HG02642 (cell line): ENCODE measurements at regions not wholly inside any gene's neighbourhood (a gene's known extent, or its start where the extent isn't known, plus 50 kb on each side); places are given as distances from the start of the nearest gene placed in this dataset.

Experiments
- ATAC-seq: cut with Tn5 transposase; IDR thresholded peaks from one replicate; pipeline ENCODE4 v1.9.1; 2021; ENCODE audit warnings: mild to moderate bottlenecking; ENCODE audit not compliant: unreplicated experiment, poor library complexity

GRCh38 chr5:8864053-8864452 lies 681.8 kb downstream of the SEMA5A start:
- ATAC-seq: no peak

GRCh38 chr5:8865266-8865665 lies 680.6 kb downstream of the SEMA5A start:
- ATAC-seq: no peak

GRCh38 chr5:8865686-8866374 lies 680.0 kb downstream of the SEMA5A start:
- no peak for ATAC-seq

DNA sequence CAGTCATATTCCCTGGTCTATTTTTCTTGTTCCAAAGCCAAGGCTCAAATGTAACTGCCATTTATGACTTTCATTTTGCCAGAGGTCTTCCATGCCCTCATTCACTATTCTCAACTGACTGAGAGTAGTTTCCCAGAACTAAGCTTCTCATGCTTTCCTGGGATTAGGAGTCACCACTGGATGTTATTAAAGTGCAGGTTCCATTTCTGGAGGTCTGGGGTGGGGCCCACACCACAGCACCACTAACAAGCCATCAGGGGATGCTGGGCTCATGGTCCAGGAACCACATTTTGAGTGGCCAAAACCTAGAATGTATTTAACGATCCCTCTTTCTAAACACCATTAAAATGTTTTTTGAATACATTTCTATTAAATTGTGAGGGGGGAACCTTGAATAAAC lies 677.6 kb downstream of the SEMA5A start:
- no peak for ATAC-seq

- no peak for ATAC-seq
Observed at GRCh38 chr5:8869932-8870331, 675.9 kb downstream of the SEMA5A start.

DNA sequence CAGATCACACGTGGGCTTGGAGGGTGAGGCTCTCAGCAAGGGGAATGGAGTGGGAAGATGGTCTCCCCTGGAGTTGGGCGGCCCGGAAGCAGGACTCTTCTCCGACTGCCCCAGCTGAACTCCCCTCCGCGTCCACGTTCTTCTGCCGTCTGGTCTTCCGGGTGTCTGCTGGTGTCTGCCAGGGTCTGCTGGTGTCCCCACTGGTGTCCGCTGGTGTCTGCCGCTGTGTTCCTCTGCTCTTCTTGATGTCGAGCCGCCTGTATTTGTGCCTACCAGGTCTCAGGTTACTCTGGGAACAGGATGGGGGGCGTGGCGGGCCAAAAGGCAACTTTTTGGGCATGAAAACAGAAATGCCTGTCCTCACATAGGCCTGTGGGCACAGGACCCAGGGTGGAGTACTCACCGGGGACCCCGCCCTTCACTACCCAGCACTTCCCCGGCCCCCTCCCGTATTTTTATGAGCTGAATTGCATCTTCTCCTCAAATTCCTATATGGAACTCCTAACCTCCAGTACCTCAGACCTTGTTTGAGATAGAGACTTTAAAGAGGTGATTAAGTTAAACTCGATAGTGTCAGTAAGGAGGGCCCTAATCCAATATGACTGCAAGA lies 675.4 kb downstream of the SEMA5A start:
- ATAC-seq: no peak

GRCh38 chr5:8870959-8871355 lies 674.9 kb downstream of the SEMA5A start:
- no peak for ATAC-seq

DNA sequence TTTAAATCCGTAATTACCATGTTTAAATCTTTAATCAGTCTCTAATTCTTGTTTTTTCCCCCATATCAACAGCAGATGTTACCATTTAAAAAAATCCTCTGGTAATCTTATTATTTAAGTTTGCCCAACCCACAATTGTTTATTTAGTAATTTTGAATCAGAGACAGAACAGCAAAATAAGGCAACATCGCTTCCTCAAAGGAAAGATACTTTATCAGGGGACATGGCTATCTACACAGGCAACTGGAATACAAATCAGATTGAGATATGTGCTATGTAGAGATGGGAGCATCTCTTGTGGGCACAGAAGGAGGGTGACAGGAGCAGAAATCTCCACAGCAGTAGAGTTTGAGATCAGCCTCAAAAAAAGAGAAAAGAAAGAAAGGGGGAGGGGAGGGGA lies 674.4 kb downstream of the SEMA5A start:
- ATAC-seq: no peak

DNA sequence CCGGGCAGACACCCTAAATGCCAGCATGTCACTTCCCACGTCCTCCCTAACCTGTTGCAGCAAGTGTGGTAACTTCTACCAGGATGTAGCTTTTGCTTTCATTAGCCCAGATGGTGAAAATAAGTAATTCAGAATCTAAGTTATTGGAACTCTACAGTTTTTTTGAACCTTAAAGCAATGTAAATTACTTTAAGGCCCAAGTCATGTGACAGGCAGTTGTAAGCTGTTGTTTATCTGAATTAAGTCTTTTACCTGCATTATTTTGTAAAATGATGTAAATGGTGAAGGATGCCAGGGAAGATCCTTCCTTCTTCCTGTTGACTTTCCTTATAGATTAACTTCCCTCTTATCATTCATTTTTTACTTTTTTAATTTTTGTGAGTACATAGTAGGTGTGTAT lies 670.2 kb downstream of the SEMA5A start:
- ATAC-seq: no peak

DNA sequence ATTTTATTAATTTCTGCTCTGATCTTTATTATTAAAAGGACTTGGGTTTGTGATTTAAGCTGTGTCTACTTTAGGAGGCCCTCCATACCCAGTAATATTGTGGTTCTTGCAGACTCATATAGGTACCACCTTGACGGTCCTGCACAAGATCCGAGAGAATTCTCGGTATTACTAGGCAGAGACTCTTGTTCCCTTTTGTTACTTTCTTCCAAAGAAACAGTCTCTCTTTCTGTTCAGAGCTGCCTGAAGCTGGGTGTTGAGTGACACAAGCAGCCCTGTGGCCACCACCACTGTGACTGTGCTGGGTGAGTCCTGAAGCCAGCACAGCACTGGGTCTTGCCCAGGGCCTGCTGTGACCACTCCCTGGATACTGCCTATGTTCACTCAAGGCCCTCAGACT lies 666.6 kb downstream of the SEMA5A start:
- peak; percentile 72 for ATAC-seq

DNA sequence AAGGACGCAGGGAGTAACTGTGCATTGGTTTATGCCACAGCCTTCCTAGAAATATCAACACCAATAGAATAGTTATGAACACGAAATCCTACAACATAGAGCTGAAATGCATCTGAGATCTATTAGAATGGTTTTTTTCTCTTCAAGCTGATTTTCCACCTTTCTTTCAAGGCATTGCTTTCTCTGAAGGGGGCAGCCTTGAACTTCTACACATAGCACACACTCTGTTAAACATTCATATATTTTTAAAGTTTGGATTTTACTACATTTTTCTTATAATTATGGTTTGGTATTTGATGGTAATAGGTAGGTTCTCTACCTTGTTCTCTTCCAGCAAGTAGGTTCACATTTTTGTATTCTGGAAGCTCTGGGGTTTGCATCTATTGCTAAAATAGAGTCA lies 661.8 kb downstream of the SEMA5A start:
- ATAC-seq: no peak

DNA sequence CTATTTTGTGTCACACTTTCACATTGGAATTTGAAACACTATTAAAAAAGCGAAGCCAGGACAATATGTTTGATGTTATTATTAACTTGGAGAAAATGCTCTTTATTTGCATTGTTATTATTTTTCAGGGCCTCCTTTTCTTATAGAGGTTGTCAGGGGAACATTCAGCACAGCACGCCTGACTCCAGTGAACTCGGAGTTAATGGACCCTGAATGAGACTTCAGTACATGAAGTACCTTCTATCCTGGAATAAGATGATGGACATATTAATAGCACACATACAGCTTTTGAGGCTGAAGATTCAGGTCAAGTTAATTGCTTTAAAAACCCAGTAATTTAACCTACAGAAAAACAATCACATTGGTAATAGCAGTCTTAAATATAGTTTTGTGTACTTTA lies 652.9 kb downstream of the SEMA5A start:
- ATAC-seq: no peak

- no peak for ATAC-seq
Observed at GRCh38 chr5:8894031-8894430, 651.8 kb downstream of the SEMA5A start.

DNA sequence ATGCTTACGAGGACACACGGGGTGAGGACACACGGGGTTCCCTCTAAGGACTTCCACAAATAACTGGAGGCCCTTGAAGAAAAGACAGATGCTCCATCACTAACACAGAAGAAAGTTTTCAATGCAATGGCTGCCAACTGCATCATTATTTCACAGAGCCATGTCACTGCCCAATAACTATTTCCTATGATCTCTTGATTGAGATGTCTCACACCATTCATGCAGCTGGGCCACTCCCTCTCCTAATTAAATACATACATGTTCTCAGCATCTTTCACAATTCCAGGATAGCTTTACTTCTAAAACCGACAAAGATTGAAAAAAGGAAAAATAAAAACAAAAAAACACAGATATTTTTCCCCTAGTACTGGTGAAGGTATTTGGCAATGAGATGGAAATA lies 650.8 kb downstream of the SEMA5A start:
- no peak for ATAC-seq

DNA sequence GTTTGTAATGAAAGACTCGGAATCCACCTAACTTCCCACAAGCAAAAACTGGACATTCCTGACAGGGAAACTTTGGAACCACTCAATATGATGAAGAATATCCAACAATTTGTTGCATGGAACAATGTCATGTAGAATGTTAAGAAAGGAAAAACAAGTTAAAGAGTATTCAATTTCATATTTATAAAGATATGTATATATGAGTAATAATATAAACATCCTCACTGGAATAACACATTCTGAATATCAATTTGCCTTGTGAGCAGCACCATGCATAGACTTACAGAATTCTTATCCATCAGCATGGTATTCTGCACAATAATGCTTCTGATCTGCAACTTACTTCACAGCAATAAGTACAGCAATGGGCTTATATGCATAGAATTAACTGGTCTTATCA lies 650.3 kb downstream of the SEMA5A start:
- ATAC-seq: no peak

GRCh38 chr5:8897316-8897715 lies 648.6 kb downstream of the SEMA5A start:
- no peak for ATAC-seq

DNA sequence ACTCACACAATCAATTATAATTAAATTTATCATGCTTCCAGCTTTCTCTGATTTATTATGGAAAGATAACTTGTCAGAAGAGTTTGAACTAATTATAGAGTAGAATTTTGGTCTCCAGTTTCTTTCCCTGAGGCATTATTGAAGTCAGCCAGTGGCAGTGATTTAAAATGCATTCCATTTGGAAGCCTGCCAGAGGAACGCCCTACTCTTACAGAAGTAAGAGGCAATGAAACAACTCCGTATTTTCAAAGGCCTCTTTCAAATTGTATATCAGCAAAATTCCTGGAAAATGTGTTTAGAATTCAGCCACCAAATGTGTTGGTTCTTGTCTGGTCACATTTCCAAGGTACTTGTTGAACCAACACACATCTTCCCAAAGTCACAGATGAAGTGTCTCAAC lies 640.9 kb downstream of the SEMA5A start:
- ATAC-seq: no peak

DNA sequence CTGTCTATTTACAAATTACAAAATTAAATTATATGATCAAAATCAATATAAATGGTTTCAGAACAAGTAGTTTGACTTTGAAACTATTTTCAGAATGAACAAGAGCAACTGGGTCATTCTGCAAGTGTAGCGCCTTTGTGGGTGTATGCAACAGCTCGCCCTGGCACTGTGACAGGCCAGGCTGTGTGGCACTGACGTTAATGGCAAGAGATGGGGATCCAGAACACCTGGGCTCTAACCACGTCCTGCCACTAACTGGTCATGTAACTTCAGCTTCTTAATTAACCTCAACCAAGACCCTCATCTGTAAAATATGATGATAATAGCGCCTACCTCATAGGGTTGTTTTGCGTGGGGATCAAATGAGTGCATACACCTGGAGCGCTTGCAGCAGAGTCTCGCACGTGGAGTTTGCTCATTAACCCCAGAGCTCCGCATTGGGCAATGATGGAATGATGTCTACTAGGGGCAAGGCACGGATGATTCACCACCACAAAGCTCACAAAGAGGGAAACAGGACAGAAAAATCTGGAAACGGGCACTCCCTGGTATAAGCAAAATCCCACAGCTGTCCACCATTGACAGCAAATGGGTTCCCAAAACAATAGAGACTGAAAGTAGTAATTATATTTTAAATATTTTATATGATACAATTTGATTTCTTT lies 639.4 kb downstream of the SEMA5A start:
- no peak for ATAC-seq

- no peak for ATAC-seq
Observed at GRCh38 chr5:8907168-8907868, 638.6 kb downstream of the SEMA5A start.

GRCh38 chr5:8908055-8908683 lies 637.7 kb downstream of the SEMA5A start:
- ATAC-seq: no peak

DNA sequence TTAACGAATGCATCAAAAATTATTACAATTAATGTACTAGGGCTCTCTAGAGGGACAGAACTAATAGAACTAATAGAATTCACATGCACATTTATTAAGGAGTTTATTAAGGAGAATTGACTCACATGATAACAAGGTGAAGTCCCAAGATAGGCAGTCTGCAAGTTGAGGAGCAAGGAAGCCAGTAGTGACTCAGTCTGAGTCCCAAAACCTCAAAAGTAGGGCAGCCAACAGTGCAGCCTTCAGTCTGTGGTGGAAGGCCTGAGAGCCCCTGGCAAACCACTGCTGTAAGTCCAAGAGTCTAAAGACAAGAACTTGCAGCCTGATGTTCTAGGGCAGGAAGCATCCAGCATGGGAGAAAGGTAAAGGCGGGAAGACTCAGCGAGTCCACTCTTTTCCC lies 633.8 kb downstream of the SEMA5A start:
- ATAC-seq: no peak
